Testis (tissue), 2 donors: ENCODE measurements at regions not wholly inside any gene's neighbourhood (a gene's known extent, or its start where the extent isn't known, plus 50 kb on each side); places are given as distances from the start of the nearest gene placed in this dataset.

Source experiments
- DNase-seq: peaks from one replicate; pipeline ENCODE4 v3.0.0-alpha.2; 2019
- H3K27ac ChIP-seq, 2 donors: fragments of 200-600 bp; sonication (generic); one replicate each; pipeline ENCODE4 v1.5.1; 2019
- H3K27me3 ChIP-seq: fragments of 200-600 bp; sonication (generic); one replicate; pipeline ENCODE4 v1.5.1; 2019
- H3K36me3 ChIP-seq: fragments of 200-600 bp; sonication (generic); one replicate; pipeline ENCODE4 v1.5.1; 2017; ENCODE audit warnings: low read depth; ENCODE audit errors: missing control alignments
- H3K4me1 ChIP-seq: fragments of 200-600 bp; sonication (generic); one replicate; pipeline ENCODE4 v1.5.1; 2019
- H3K4me3 ChIP-seq, 2 donors: fragments of 200-600 bp; sonication (generic); one replicate each; pipeline ENCODE4 v1.5.1; 2017 to 2019
- H3K9me3 ChIP-seq: fragments of 200-600 bp; sonication (generic); one replicate; pipeline ENCODE4 v1.5.1; 2017
- CTCF ChIP-seq, 3 experiments: fragments of 450-650 bp in 2 of 3; fragments of 200-600 bp in 1 of 3; sonication (generic) in 1 of 3; IDR thresholded peaks; one replicate each; pipeline ENCODE4 v1.5.1; 2016 to 2019; ENCODE audit warnings: antibody characterized with exemption in 3 of 3, mild to moderate bottlenecking in 2 of 3, moderate library complexity in 1 of 3
- POLR2A ChIP-seq: fragments of 450-650 bp; IDR thresholded peaks from one replicate; pipeline ENCODE4 v1.6.1; 2017; ENCODE audit warnings: antibody characterized with exemption, mild to moderate bottlenecking, moderate library complexity
- WGBS, 2 donors: methylation state at CpG; one replicate each; pipeline ENCODE4 v1.1.5; 2018; 5-methylcytosine and 5-hydroxymethylcytosine counted together
- intact Hi-C: fragments of 100-400 bp; cut with DNase I; formaldehyde crosslinking; loops from one replicate; pipeline ENCODE4 v1.15.1; 2023; ENCODE audit warnings: low total_unique reads

- TF ChIP-seq POLR2A, result no peak
- TF ChIP-seq CTCF (IDR thresholded peaks at IDR 0.05), result no peak
- Histone ChIP-seq H3K36me3 (no peaks in the 10 kb centered on the region), H3K4me3 (no peak overlapping the region), H3K4me1 (no peaks in the 10 kb centered on the region), H3K27ac (no peak overlapping the region), H3K27me3 (no peaks in the 10 kb centered on the region), H3K9me3 (no peaks in the 10 kb centered on the region)
- 86% methylated on average over 4 of the region's 4 CpGs for WGBS, 2 donors
- DNase-seq, result no peak
- intact Hi-C loops, result no loop called here
Observed at GRCh38 chr5:125226825-125227224, 480.4 kb upstream of the ZNF608 start.

- intact Hi-C loops, result no loop called here
- Histone ChIP-seq H3K9me3 (no peaks in the 10 kb centered on the region), H3K4me1 (no peaks in the 10 kb centered on the region), H3K27me3 (no peaks in the 10 kb centered on the region), H3K4me3 (no peak overlapping the region), H3K36me3 (no peaks in the 10 kb centered on the region), H3K27ac (no peak overlapping the region)
- DNase-seq, result peak; percentile 45
- WGBS, 2 donors, result 75 to 78% methylated on average over 7 of the region's 7 CpGs
- TF ChIP-seq CTCF (IDR thresholded peaks at IDR 0.05) (peak in 1 of 3 experiments; percentile 41), POLR2A (no peak)
Observed at GRCh38 chr5:125227333-125228095, 481.1 kb upstream of the ZNF608 start.

GRCh38 chr5:125228363-125229070 is 482.1 kb upstream of the ZNF608 start:
- H3K27me3 ChIP-seq, result no peaks in the 10 kb centered on the region
- TF ChIP-seq CTCF (IDR thresholded peaks at IDR 0.05) (no peak), POLR2A (no peak)
- H3K36me3 ChIP-seq, result no peaks in the 10 kb centered on the region
- H3K9me3 ChIP-seq, result no peaks in the 10 kb centered on the region
- intact Hi-C loops, result no loop called here
- H3K4me3 ChIP-seq, result no peak overlapping the region
- no peak overlapping the region for H3K27ac ChIP-seq
- DNase-seq, result no peak
- H3K4me1 ChIP-seq, result no peaks in the 10 kb centered on the region
- 63 to 65% methylated on average over 4 of the region's 4 CpGs for WGBS, 2 donors

- Histone ChIP-seq H3K9me3 (no peaks in the 10 kb centered on the region), H3K27me3 (no peaks in the 10 kb centered on the region), H3K36me3 (no peaks in the 10 kb centered on the region), H3K27ac (no peak overlapping the region), H3K4me1 (no peaks in the 10 kb centered on the region), H3K4me3 (no peak overlapping the region)
- intact Hi-C loops, result no loop called here
- no peak for DNase-seq
- TF ChIP-seq POLR2A (no peak), CTCF (IDR thresholded peaks at IDR 0.05) (no peak)
- WGBS, 2 donors, result 90 to 93% methylated on average over 4 of the region's 4 CpGs
Observed at GRCh38 chr5:125229556-125229955, 483.1 kb upstream of the ZNF608 start.
